Retina (tissue), 1 donor: ENCODE measurements at regions not wholly inside any gene's neighbourhood (a gene's known extent, or its start where the extent isn't known, plus 50 kb on each side); places are given as distances from the start of the nearest gene placed in this dataset.

Experiments
- DNase-seq: peaks from one replicate; pipeline ENCODE4 v3.0.0-alpha.2; 2016

- DNase-seq, result no peak
These were observed 56.2 kb upstream of the PPP2R2D start for GRCh38 chr10:131844529-131845084.

- no peak for DNase-seq
These were observed 55.1 kb upstream of the PPP2R2D start for GRCh38 chr10:131845505-131846239.

GRCh38 chr10:131846240-131847101, 54.3 kb upstream of the PPP2R2D start:
- DNase-seq, result no peak

- no peak for DNase-seq
These were observed 53.5 kb upstream of the PPP2R2D start for GRCh38 chr10:131847241-131847783.

- no peak for DNase-seq
These were observed 52.5 kb upstream of the PPP2R2D start for GRCh38 chr10:131848296-131848695.

GRCh38 chr10:131848741-131849590, 51.8 kb upstream of the PPP2R2D start:
- no peak for DNase-seq

GRCh38 chr10:131849591-131850382, 51.0 kb upstream of the PPP2R2D start:
- DNase-seq, result peak; percentile 71

GRCh38 chr10:131850383-131850870, 50.4 kb upstream of the PPP2R2D start:
- peak; percentile 34 for DNase-seq
